Thyroid gland (tissue), 4 donors: ENCODE measurements at regions not wholly inside any gene's neighbourhood (a gene's known extent, or its start where the extent isn't known, plus 50 kb on each side); places are given as distances from the start of the nearest gene placed in this dataset.

ENCODE experiments used
- CTCF ChIP-seq, 6 experiments: fragments of 200-600 bp in 3 of 6; fragments of 450-650 bp in 3 of 6; sonication (generic) in 3 of 6; IDR thresholded peaks; one replicate each; pipeline ENCODE4 v1.5.1; 2016 to 2019; ENCODE audit warnings: antibody characterized with exemption in 6 of 6, mild to moderate bottlenecking in 2 of 6, inconsistent platforms in 1 of 6, moderate library complexity in 1 of 6
- POLR2A ChIP-seq, 2 donors: fragments of 450-650 bp; IDR thresholded peaks; one replicate each; pipeline ENCODE4 v1.6.1; 2017; ENCODE audit warnings: antibody characterized with exemption in 2 of 2, mild to moderate bottlenecking in 2 of 2, moderate library complexity in 1 of 2

GRCh38 chr11:19447150-19447566 lies 206.4 kb upstream of the E2F8 start:
- TF ChIP-seq CTCF (IDR thresholded peaks at IDR 0.05) = no peak
- no peak for TF ChIP-seq POLR2A (IDR thresholded peaks at IDR 0.05)
